ENCODE measurements at regions not wholly inside any gene's neighbourhood (a gene's known extent, or its start where the extent isn't known, plus 50 kb on each side); places are given as distances from the start of the nearest gene placed in this dataset.

GRCh38 chr1:172951730-172952365, 98.9 kb downstream of the TNFSF18 start:
- TF ChIP-seq PATZ1 (CRISPR knock-in tag; IDR thresholded peaks at IDR 0.05; ENCODE audit: borderline replicate concordance) (no peak), ARNTL (CRISPR knock-in tag; IDR thresholded peaks at IDR 0.05; ENCODE audit: borderline replicate concordance, low read depth) (no peak), CSRNP3 (CRISPR knock-in tag; IDR thresholded peaks at IDR 0.05) (no peak), BACH2 (CRISPR knock-in tag; IDR thresholded peaks at IDR 0.05; ENCODE audit: borderline replicate concordance) (no peak), ZNF8 (CRISPR knock-in tag; IDR thresholded peaks at IDR 0.05) (no peak), RARB (CRISPR knock-in tag; IDR thresholded peaks at IDR 0.05) (no peak), ZFP30 (CRISPR knock-in tag; IDR thresholded peaks at IDR 0.05) (no peak), TOX (CRISPR knock-in tag; IDR thresholded peaks at IDR 0.05; ENCODE audit: borderline replicate concordance) (no peak), OSR1 (CRISPR knock-in tag; IDR thresholded peaks at IDR 0.05) (no peak), ZNF565 (CRISPR knock-in tag; conservative IDR thresholded peaks at IDR 0.05; ENCODE audit: low read depth) (no peak)
